Neural cell (in vitro differentiated cells): ENCODE measurements at regions not wholly inside any gene's neighbourhood (a gene's known extent, or its start where the extent isn't known, plus 50 kb on each side); places are given as distances from the start of the nearest gene placed in this dataset.

Source experiments
- H2AFZ ChIP-seq: fragments of 200-600, 300-800 bp; sonication (generic), shearing (Covaris generic); 2 replicates; pipeline ENCODE4 v1.6.0; 2014; ENCODE audit warnings: low read depth, mild to moderate bottlenecking, antibody characterized with exemption, low read length, moderate library complexity
- H3F3A ChIP-seq: fragments of 200-600 bp; shearing (Covaris generic); 2 replicates; pipeline ENCODE4 v1.6.1; 2016; ENCODE audit warnings: mild to moderate bottlenecking, moderate library complexity, mixed read lengths, antibody characterized with exemption, low read length; ENCODE audit not compliant: insufficient read depth, poor library complexity, severe bottlenecking
- H3K27ac ChIP-seq: fragments of 200-600, 300-800 bp; sonication (generic), shearing (Covaris generic); 2 replicates; pipeline ENCODE4 v1.5.1; 2014; ENCODE audit warnings: mild to moderate bottlenecking, low read length, moderate library complexity
- H3K27me3 ChIP-seq: fragments of 300-800, 200-600 bp; sonication (generic), shearing (Covaris generic); 2 replicates; pipeline ENCODE4 v1.6.0; 2014; ENCODE audit warnings: mild to moderate bottlenecking, low read depth, low read length, moderate library complexity; ENCODE audit not compliant: insufficient read depth
- H3K36me3 ChIP-seq: fragments of 300-800, 200-600 bp; sonication (generic), shearing (Covaris generic); 2 replicates; pipeline ENCODE4 v1.5.1; 2014; ENCODE audit warnings: mild to moderate bottlenecking, antibody characterized with exemption, low read length, moderate library complexity; ENCODE audit not compliant: insufficient read depth
- H3K4me2 ChIP-seq: fragments of 300-800, 200-600 bp; sonication (generic), shearing (Covaris generic); 2 replicates; pipeline ENCODE4 v1.6.0; 2014; ENCODE audit warnings: mild to moderate bottlenecking, low read length
- H3K4me3 ChIP-seq: fragments of 300-800, 200-600 bp; sonication (generic), shearing (Covaris generic); 2 replicates; pipeline ENCODE4 v1.5.1; 2014; ENCODE audit warnings: mild to moderate bottlenecking, low read length, moderate library complexity
- H3K79me2 ChIP-seq: fragments of 200-600 bp; shearing (Covaris generic); replicated peaks from 2 replicates; pipeline ENCODE4 v1.6.0; 2014; ENCODE audit warnings: mild to moderate bottlenecking, low read length, moderate library complexity; ENCODE audit not compliant: insufficient read depth
- H3K9ac ChIP-seq: fragments of 300-800, 200-600 bp; sonication (generic), shearing (Covaris generic); 2 replicates; pipeline ENCODE4 v1.6.1; 2016; ENCODE audit warnings: mild to moderate bottlenecking, low read length, mixed read lengths
- H3K9me2 ChIP-seq: fragments of 200-600 bp; shearing (Covaris generic); 2 replicates; pipeline ENCODE4 v1.6.1; 2016; ENCODE audit warnings: mild to moderate bottlenecking, low read length, mixed read lengths; ENCODE audit not compliant: insufficient read depth
- H3K9me3 ChIP-seq: fragments of 200-600, 300-800 bp; sonication (generic), shearing (Covaris generic); 2 replicates; pipeline ENCODE4 v1.6.1; 2016; ENCODE audit warnings: mild to moderate bottlenecking, mixed run types, low read length, moderate library complexity, mixed read lengths
- H4K20me1 ChIP-seq: fragments of 200-600 bp; shearing (Covaris generic); 2 replicates; pipeline ENCODE4 v1.6.1; 2016; ENCODE audit warnings: mild to moderate bottlenecking, mixed run types; ENCODE audit not compliant: insufficient read depth
- EP300 ChIP-seq: fragments of 450-650 bp; conservative IDR thresholded peaks from 2 replicates; pipeline ENCODE4 v1.6.1; 2014; ENCODE audit warnings: antibody characterized with exemption, mild to moderate bottlenecking, moderate library complexity; ENCODE audit not compliant: poor library complexity, severe bottlenecking
- EZH2 ChIP-seq: fragments of 200-600, 300-800 bp; shearing (Covaris generic), sonication (generic); IDR thresholded peaks from 2 replicates; pipeline ENCODE4 v1.6.1; 2014; ENCODE audit warnings: antibody characterized with exemption, low read length, borderline replicate concordance, mild to moderate bottlenecking; ENCODE audit not compliant: insufficient read depth, poor library complexity, severe bottlenecking
- MXI1 ChIP-seq: fragments of 450-650 bp; conservative IDR thresholded peaks from 2 replicates; pipeline ENCODE4 v1.6.1; 2014; ENCODE audit warnings: antibody characterized with exemption, mild to moderate bottlenecking; ENCODE audit not compliant: poor library complexity, severe bottlenecking
- POLR2AphosphoS5 ChIP-seq: IDR thresholded peaks from 2 replicates; pipeline ENCODE4 v1.6.1; 2012
- RAD21 ChIP-seq: fragments of 450-650 bp; conservative IDR thresholded peaks from 2 replicates; pipeline ENCODE4 v1.6.1; 2014; ENCODE audit warnings: antibody characterized with exemption, mild to moderate bottlenecking, moderate library complexity
- SMC3 ChIP-seq: fragments of 450-650 bp; conservative IDR thresholded peaks from 2 replicates; pipeline ENCODE4 v1.6.1; 2014; ENCODE audit warnings: antibody characterized with exemption, mild to moderate bottlenecking, moderate library complexity; ENCODE audit not compliant: poor library complexity
- TAF1 ChIP-seq: IDR thresholded peaks from 2 replicates; pipeline ENCODE4 v1.6.1; 2012; ENCODE audit warnings: low read depth
- TF ChIP-seq, protein P1 (sequence below): fragments of 450-650 bp; IDR thresholded peaks from 2 replicates; pipeline ENCODE4 v1.5.1; 2014; ENCODE audit warnings: antibody characterized with exemption, mild to moderate bottlenecking, moderate library complexity; ENCODE audit not compliant: poor library complexity, severe bottlenecking
- TF ChIP-seq, protein P2 (sequence below): IDR thresholded peaks from 2 replicates; pipeline ENCODE4 v1.6.1; 2012; ENCODE audit warnings: borderline replicate concordance

DNA sequence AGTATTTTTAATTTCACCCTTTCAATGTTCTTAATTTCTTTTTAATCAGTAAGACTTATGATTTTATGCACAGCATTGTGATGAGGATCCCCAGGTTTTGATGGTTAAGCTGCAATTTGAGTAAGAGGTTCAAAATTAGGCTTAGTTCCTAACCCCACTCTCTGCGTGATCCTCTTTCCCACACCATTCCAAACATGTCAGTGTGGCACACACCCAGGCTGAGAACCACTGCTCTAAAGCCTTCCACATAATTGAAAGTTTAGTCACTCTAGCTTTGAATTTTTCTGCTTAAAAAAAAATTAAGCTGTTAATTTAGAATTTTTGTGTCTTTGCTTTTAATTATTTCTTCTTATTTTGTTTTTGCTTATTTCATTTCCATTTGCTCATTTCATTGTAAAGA lies 68.8 kb upstream of the SLC7A11 start:
- Histone ChIP-seq H3K9ac (no peak overlapping the region), H3K27ac (no peak overlapping the region)

DNA sequence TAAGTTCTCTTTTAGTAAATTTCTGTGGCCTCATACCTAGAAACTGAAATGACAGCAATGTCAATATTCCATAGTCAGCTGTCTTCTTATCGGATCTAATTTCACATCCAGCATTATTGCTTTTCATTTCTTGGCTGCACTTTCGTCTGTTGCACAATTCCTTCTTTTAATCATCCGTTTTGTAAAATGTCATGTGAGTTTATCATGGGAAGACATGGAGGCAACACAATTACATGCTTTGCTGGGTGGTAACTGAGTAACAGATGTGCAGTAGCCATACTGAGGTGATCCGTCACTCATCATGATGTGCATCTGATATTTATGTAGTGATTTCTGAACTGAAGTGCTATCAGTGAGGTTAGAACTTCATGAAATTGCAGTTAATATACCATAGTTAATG lies 68.3 kb upstream of the SLC7A11 start:
- H3K27ac ChIP-seq, result no peak overlapping the region
- no peak overlapping the region for H2AFZ ChIP-seq
- no peak overlapping the region for H3K4me2 ChIP-seq
- H3K27me3 ChIP-seq, result no peaks in the 10 kb centered on the region
- H3F3A ChIP-seq, result no peaks in the 10 kb centered on the region
- H3K36me3 ChIP-seq, result no peaks in the 10 kb centered on the region
- H4K20me1 ChIP-seq, result no peaks in the 10 kb centered on the region
- TF ChIP-seq EP300, result peak; percentile 61
- no peak for TF ChIP-seq SMC3
- no peak overlapping the region for H3K9ac ChIP-seq
- no peaks in the 10 kb centered on the region for H3K9me3 ChIP-seq
- H3K9me2 ChIP-seq, result no peaks in the 10 kb centered on the region
- H3K79me2 ChIP-seq, result no peaks in the 10 kb centered on the region
- no peak overlapping the region for H3K4me3 ChIP-seq

More for the DNA sequence above, 68.8 kb upstream of the SLC7A11 start:
- Histone ChIP-seq H2AFZ (no peak overlapping the region), H3K9me2 (no peaks in the 10 kb centered on the region), H3K4me2 (no peak overlapping the region), H3K27me3 (no peaks in the 10 kb centered on the region), H3K79me2 (no peaks in the 10 kb centered on the region), H3K36me3 (no peaks in the 10 kb centered on the region), H3F3A (no peaks in the 10 kb centered on the region), H4K20me1 (no peaks in the 10 kb centered on the region), H3K4me3 (no peak overlapping the region), H3K9me3 (no peaks in the 10 kb centered on the region)
- TF ChIP-seq EP300, result no peak
- no peak for TF ChIP-seq TAF1
- TF ChIP-seq MXI1, result no peak
- no peak for TF ChIP-seq SMC3
- TF ChIP-seq, protein P1, sequence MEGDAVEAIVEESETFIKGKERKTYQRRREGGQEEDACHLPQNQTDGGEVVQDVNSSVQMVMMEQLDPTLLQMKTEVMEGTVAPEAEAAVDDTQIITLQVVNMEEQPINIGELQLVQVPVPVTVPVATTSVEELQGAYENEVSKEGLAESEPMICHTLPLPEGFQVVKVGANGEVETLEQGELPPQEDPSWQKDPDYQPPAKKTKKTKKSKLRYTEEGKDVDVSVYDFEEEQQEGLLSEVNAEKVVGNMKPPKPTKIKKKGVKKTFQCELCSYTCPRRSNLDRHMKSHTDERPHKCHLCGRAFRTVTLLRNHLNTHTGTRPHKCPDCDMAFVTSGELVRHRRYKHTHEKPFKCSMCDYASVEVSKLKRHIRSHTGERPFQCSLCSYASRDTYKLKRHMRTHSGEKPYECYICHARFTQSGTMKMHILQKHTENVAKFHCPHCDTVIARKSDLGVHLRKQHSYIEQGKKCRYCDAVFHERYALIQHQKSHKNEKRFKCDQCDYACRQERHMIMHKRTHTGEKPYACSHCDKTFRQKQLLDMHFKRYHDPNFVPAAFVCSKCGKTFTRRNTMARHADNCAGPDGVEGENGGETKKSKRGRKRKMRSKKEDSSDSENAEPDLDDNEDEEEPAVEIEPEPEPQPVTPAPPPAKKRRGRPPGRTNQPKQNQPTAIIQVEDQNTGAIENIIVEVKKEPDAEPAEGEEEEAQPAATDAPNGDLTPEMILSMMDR, result no peak
- no peak for TF ChIP-seq POLR2AphosphoS5

DNA sequence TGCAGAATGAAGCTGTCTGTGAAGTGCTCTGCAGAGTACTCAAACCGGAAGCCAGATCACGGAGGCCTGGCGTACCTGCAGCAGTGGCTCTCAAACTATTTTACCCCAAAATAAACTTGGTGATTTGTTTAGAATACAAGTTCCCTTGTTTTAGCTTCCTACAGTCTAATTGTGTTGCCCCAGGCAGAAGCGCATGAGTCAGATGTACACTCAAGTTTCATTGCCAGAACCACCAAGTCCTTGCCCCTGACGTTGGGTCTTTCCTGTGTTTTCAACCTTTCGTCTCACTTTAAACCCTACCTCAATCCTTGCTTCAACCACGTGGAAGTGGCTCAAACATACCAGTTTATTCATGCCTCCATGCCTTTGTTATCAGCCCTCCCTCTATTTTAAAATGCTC lies 66.2 kb upstream of the SLC7A11 start:
- H4K20me1 ChIP-seq, result no peaks in the 10 kb centered on the region
- TF ChIP-seq EZH2, result no peak
- TF ChIP-seq MXI1, result no peak
- TF ChIP-seq, protein P2, sequence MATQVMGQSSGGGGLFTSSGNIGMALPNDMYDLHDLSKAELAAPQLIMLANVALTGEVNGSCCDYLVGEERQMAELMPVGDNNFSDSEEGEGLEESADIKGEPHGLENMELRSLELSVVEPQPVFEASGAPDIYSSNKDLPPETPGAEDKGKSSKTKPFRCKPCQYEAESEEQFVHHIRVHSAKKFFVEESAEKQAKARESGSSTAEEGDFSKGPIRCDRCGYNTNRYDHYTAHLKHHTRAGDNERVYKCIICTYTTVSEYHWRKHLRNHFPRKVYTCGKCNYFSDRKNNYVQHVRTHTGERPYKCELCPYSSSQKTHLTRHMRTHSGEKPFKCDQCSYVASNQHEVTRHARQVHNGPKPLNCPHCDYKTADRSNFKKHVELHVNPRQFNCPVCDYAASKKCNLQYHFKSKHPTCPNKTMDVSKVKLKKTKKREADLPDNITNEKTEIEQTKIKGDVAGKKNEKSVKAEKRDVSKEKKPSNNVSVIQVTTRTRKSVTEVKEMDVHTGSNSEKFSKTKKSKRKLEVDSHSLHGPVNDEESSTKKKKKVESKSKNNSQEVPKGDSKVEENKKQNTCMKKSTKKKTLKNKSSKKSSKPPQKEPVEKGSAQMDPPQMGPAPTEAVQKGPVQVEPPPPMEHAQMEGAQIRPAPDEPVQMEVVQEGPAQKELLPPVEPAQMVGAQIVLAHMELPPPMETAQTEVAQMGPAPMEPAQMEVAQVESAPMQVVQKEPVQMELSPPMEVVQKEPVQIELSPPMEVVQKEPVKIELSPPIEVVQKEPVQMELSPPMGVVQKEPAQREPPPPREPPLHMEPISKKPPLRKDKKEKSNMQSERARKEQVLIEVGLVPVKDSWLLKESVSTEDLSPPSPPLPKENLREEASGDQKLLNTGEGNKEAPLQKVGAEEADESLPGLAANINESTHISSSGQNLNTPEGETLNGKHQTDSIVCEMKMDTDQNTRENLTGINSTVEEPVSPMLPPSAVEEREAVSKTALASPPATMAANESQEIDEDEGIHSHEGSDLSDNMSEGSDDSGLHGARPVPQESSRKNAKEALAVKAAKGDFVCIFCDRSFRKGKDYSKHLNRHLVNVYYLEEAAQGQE, result no peak
- TF ChIP-seq POLR2AphosphoS5, result no peak
- no peak for TF ChIP-seq TAF1
- TF ChIP-seq, protein P1, result no peak
- no peak for TF ChIP-seq RAD21
- TF ChIP-seq SMC3, result no peak
- no peak overlapping the region for H3K27ac ChIP-seq
- no peak overlapping the region for H3K9ac ChIP-seq
- no peak overlapping the region for H3K4me2 ChIP-seq
- H3K9me2 ChIP-seq, result no peaks in the 10 kb centered on the region
- no peak overlapping the region for H3K4me3 ChIP-seq
- no peaks in the 10 kb centered on the region for H3F3A ChIP-seq
- H3K27me3 ChIP-seq, result no peaks in the 10 kb centered on the region
- H3K36me3 ChIP-seq, result no peaks in the 10 kb centered on the region
- no peaks in the 10 kb centered on the region for H3K9me3 ChIP-seq
- H2AFZ ChIP-seq, result no peak overlapping the region
- H3K79me2 ChIP-seq, result no peaks in the 10 kb centered on the region
